OCI-LY7 (cell line): ENCODE measurements at regions not wholly inside any gene's neighbourhood (a gene's known extent, or its start where the extent isn't known, plus 50 kb on each side); places are given as distances from the start of the nearest gene placed in this dataset.

ENCODE experiments used
- BruUV-seq: library from RNA; stranded (reverse); fragments of 400-500 nt; replicated peaks from 2 replicates; lab custom pipeline; 2021; lab: Mats Ljungman, UMichigan
- CTCF ChIA-PET: fragments of 300-600 bp; sonication (Branson Sonifier 250); formaldehyde crosslinking; loops from one replicate; lab custom pipeline; 2022; ENCODE audit warnings: antibody characterized with exemption; ENCODE audit not compliant: unreplicated experiment; lab: Charles Lee
- POLR2A ChIA-PET: fragments of 300-600 bp; sonication (Branson Sonifier 250); formaldehyde crosslinking; loops from one replicate; lab custom pipeline; 2022; ENCODE audit warnings: antibody characterized with exemption; lab: Charles Lee
- DNase-seq: peaks from one replicate; pipeline ENCODE4 v3.0.0-alpha.2; 2015; ENCODE audit warnings: low spot score
- H2AFZ ChIP-seq: fragments of 200-600 bp; sonication (generic), shearing (Covaris generic); 2 replicates; pipeline ENCODE4 v1.6.1; 2014; ENCODE audit warnings: mild to moderate bottlenecking, antibody characterized with exemption, low read length, moderate library complexity
- H3K27ac ChIP-seq: fragments of 200-600 bp; sonication (generic); 2 replicates; pipeline ENCODE4 v1.5.1; 2014; ENCODE audit warnings: mixed run types, low read depth, mild to moderate bottlenecking, moderate library complexity, low read length, inconsistent platforms; ENCODE audit not compliant: poor library complexity, severe bottlenecking
- H3K36me3 ChIP-seq: fragments of 200-600 bp; sonication (generic); 2 replicates; pipeline ENCODE4 v1.6.1; 2014; ENCODE audit warnings: mild to moderate bottlenecking, antibody characterized with exemption, low read length, moderate library complexity, mixed read lengths; ENCODE audit not compliant: insufficient read depth
- H3K4me1 ChIP-seq: fragments of 200-600 bp; sonication (generic); 2 replicates; pipeline ENCODE4 v1.5.1; 2014; ENCODE audit warnings: mild to moderate bottlenecking, low read length; ENCODE audit not compliant: insufficient read depth, poor library complexity, severe bottlenecking
- H3K4me2 ChIP-seq: fragments of 200-600 bp; sonication (generic); 2 replicates; pipeline ENCODE4 v1.6.1; 2014; ENCODE audit warnings: mild to moderate bottlenecking, low read length
- H3K4me3 ChIP-seq: fragments of 200-600 bp; sonication (generic); 2 replicates; pipeline ENCODE4 v1.5.1; 2014; ENCODE audit warnings: mild to moderate bottlenecking, low read depth, low read length; ENCODE audit not compliant: poor library complexity, severe bottlenecking
- H3K79me2 ChIP-seq: fragments of 200-600 bp; sonication (generic); 2 replicates; pipeline ENCODE4 v1.6.1; 2016; ENCODE audit warnings: low read depth, mild to moderate bottlenecking, low read length, moderate library complexity, mixed read lengths; ENCODE audit not compliant: insufficient read depth
- H3K9me2 ChIP-seq: fragments of 200-600 bp; sonication (generic); 2 replicates; pipeline ENCODE4 v1.6.1; 2016; ENCODE audit warnings: mild to moderate bottlenecking, low read length, mixed read lengths; ENCODE audit not compliant: insufficient read depth
- H3K9me3 ChIP-seq: fragments of 200-600 bp; sonication (generic); 2 replicates; pipeline ENCODE4 v1.6.1; 2014; ENCODE audit warnings: mild to moderate bottlenecking, mixed run types, low read length, mixed read lengths
- H4K20me1 ChIP-seq: fragments of 200-600 bp; sonication (generic); 2 replicates; pipeline ENCODE4 v1.6.1; 2014; ENCODE audit warnings: mild to moderate bottlenecking, antibody characterized with exemption, low read length, moderate library complexity, mixed read lengths; ENCODE audit not compliant: insufficient read depth
- CTCF ChIP-seq: fragments of 200-600 bp; sonication (generic); conservative IDR thresholded peaks from 2 replicates; pipeline ENCODE4 v1.5.1; 2014; ENCODE audit warnings: mild to moderate bottlenecking, antibody characterized with exemption, low read length, moderate library complexity, mixed read lengths
- EZH2phosphoT487 ChIP-seq: fragments of 200-600 bp; sonication (generic); IDR thresholded peaks from 2 replicates; pipeline ENCODE4 v1.6.1; 2018; ENCODE audit warnings: low read depth, borderline replicate concordance, mild to moderate bottlenecking, mixed run types, antibody characterized with exemption, low read length, moderate library complexity, mixed read lengths
- intact Hi-C: fragments of 100-400 bp; cut with micrococcal nuclease; formaldehyde crosslinking; loops from one replicate; pipeline ENCODE4 v1.10.0; 2022; ENCODE audit not compliant: unreplicated experiment

DNA sequence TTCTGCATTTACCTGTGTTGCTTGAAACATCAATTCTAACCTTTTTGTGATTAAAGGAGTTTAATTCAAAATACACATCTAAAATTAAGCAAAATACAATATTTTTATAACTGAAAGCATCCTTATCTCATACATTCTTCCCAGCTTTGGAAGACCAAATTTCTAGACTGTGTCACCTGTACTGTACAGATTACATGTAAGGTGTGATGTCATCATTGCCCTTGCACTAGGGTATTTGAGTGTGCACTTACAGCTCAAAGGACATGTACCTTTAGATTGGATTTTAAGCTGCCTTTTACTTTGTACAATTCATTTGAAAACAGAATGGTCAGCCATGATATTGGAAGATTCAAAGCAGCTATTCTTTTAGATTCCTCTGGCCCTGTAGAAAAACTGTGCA lies 932.8 kb upstream of the POU3F3 start:
- no peak for TF ChIP-seq CTCF
- no peak for TF ChIP-seq EZH2phosphoT487
- Histone ChIP-seq H2AFZ (no peak overlapping the region), H3K4me3 (no peak overlapping the region), H3K4me1 (no peaks in the 10 kb centered on the region), H3K36me3 (no peaks in the 10 kb centered on the region), H4K20me1 (no peaks in the 10 kb centered on the region), H3K9me3 (no peaks in the 10 kb centered on the region), H3K4me2 (no peak overlapping the region), H3K27ac (no peak overlapping the region), H3K9me2 (no peaks in the 10 kb centered on the region), H3K79me2 (no peaks in the 10 kb centered on the region)
- DNase-seq = no peak
- no TSS peak for BruUV-seq
- intact Hi-C loops = no loop called here
- ChIA-PET POLR2A (interaction anchor here (0.6 kb wide), 2 partner anchors 78 to 643 kb away, joined by 3 read pairs; no protein-coding TSS in a partner anchor), CTCF (no interaction called here)

GRCh38 chr2:103942199-103942598 lies 911.7 kb upstream of the POU3F3 start:
- CTCF ChIA-PET = no interaction called here
- TF ChIP-seq CTCF (no peak), EZH2phosphoT487 (no peak)
- 0 out of 2 replicates have a peak, but pooled peaks cover 7% of the 10 kb centered on the region for H3K9me3 ChIP-seq
- POLR2A ChIA-PET = no interaction called here
- no peaks in the 10 kb centered on the region for H4K20me1 ChIP-seq
- no peak overlapping the region for H2AFZ ChIP-seq
- no peaks in the 10 kb centered on the region for H3K79me2 ChIP-seq
- H3K9me2 ChIP-seq = no peaks in the 10 kb centered on the region
- H3K4me2 ChIP-seq = no peak overlapping the region
- H3K27ac ChIP-seq = no peak overlapping the region
- no peaks in the 10 kb centered on the region for H3K36me3 ChIP-seq
- BruUV-seq = no TSS peak
- DNase-seq = no peak
- intact Hi-C loops = no loop called here
- no peak overlapping the region for H3K4me3 ChIP-seq
- no peaks in the 10 kb centered on the region for H3K4me1 ChIP-seq

- CTCF ChIA-PET = no interaction called here
- BruUV-seq = no TSS peak
- no peaks in the 10 kb centered on the region for H3K9me2 ChIP-seq
- no peaks in the 10 kb centered on the region for H3K36me3 ChIP-seq
- 0 out of 2 replicates have a peak, but pooled peaks cover 7% of the 10 kb centered on the region for H3K9me3 ChIP-seq
- no peaks in the 10 kb centered on the region for H3K79me2 ChIP-seq
- H2AFZ ChIP-seq = no peak overlapping the region
- no peak overlapping the region for H3K4me3 ChIP-seq
- POLR2A ChIA-PET = interaction anchor here (0.6 kb wide), 1 partner anchor 396 kb away, joined by 3 read pairs; no protein-coding TSS in a partner anchor
- intact Hi-C loops = no loop called here
- DNase-seq = no peak
- no peak overlapping the region for H3K27ac ChIP-seq
- H4K20me1 ChIP-seq = no peaks in the 10 kb centered on the region
- no peak overlapping the region for H3K4me2 ChIP-seq
- no peaks in the 10 kb centered on the region for H3K4me1 ChIP-seq
- TF ChIP-seq EZH2phosphoT487 = no peak
Measured at GRCh38 chr2:103945083-103945482, 908.8 kb upstream of the POU3F3 start.
